ENCODE measurements at regions not wholly inside any gene's neighbourhood (a gene's known extent, or its start where the extent isn't known, plus 50 kb on each side); places are given as distances from the start of the nearest gene placed in this dataset.

DNA sequence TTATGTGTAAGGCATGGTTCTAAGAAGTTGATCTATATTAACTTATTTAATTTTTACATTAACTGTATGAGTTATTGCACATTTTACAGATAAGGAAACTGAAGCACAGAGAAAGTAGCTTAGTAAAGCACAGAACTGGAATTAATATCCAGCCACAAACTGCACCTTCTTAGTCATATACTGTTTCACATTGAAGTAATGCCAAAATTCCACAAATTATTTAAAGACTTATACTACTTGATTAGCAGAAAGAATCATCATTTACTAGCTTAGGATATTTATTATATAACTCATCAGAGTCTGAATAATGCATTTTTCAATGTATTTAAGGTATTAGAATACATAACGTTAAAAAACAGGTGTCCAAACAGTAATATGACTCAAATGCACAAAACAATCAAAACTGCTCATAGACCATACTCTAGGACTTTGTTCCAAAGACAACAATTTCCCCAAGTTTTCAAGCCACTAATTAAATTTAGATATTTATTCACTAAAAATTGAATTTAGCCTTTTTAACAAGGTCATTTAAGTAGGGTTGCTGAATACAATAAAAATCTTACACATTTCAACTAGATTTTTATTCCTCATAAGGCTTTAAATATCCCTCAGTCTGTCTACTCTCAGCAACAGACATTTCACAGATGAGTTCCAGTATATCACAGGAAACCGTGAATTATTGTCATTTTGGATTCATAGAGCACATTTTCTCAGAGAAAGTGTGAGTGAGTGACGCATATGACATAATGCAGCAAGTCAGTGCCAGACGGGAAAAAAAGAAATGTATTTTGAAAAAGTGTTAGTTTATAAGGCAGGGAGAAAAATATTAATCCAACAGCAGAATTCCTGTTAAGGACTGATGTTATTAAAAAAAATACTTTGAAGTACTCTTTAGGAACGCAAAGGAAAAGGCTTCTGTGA, 782.5 kb downstream of the TMTC2 start (continued):
- TF ChIP-seq CHD1 (IDR thresholded peaks at IDR 0.05; ENCODE audit: low read depth, low read length) (no peak), HDAC6 (IDR thresholded peaks at IDR 0.05; ENCODE audit: low read depth, low read length) (no peak)

All from H1 (cell line).